ENCODE measurements at regions not wholly inside any gene's neighbourhood (a gene's known extent, or its start where the extent isn't known, plus 50 kb on each side); places are given as distances from the start of the nearest gene placed in this dataset.

DNA sequence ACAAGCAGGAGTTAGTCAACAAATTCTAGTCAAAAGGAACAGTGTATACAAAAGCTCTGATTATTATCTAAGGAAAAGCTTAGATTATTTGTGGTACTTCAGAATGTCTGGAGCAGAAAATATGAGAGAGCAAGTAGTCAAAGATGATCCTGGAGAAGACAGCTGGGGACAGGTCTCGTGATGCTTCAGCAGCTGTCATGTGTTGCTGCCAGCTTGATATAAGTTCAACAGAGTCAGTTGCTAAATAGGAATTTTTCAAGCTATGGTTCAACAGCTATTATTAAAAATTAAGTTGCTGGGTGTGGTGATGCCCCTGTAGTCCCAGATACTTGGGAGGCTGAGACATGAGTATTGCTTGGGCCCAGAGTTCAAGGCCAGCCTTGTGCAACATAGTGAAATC lies 240.0 kb upstream of the RHOBTB1 start:
- Histone ChIP-seq H2AFZ (ENCODE audit: low read length) (no peak overlapping the region), H3K4me3 (ENCODE audit: low read depth, low read length, poor library complexity, severe bottlenecking) (no peak overlapping the region), H3K4me1 (ENCODE audit: insufficient read depth, low read length, poor library complexity, severe bottlenecking) (no peaks in the 10 kb centered on the region), H3K9me2 (ENCODE audit: insufficient read depth, low read length) (no peaks in the 10 kb centered on the region), H3K79me2 (ENCODE audit: insufficient read depth, low read depth, low read length) (no peaks in the 10 kb centered on the region), H3K9me3 (ENCODE audit: low read length) (no peaks in the 10 kb centered on the region), H3K4me2 (ENCODE audit: low read length) (no peak overlapping the region), H4K20me1 (ENCODE audit: insufficient read depth, low read length) (no peaks in the 10 kb centered on the region), H3K36me3 (ENCODE audit: insufficient read depth, low read length) (no peaks in the 10 kb centered on the region), H3K27ac (ENCODE audit: low read depth, low read length, poor library complexity, severe bottlenecking) (no peak overlapping the region)
- POLR2A ChIA-PET: no interaction called here
- no peak for TF ChIP-seq EZH2phosphoT487 (IDR thresholded peaks at IDR 0.05; ENCODE audit: borderline replicate concordance, low read depth, low read length)
- TF ChIP-seq, protein P1, sequence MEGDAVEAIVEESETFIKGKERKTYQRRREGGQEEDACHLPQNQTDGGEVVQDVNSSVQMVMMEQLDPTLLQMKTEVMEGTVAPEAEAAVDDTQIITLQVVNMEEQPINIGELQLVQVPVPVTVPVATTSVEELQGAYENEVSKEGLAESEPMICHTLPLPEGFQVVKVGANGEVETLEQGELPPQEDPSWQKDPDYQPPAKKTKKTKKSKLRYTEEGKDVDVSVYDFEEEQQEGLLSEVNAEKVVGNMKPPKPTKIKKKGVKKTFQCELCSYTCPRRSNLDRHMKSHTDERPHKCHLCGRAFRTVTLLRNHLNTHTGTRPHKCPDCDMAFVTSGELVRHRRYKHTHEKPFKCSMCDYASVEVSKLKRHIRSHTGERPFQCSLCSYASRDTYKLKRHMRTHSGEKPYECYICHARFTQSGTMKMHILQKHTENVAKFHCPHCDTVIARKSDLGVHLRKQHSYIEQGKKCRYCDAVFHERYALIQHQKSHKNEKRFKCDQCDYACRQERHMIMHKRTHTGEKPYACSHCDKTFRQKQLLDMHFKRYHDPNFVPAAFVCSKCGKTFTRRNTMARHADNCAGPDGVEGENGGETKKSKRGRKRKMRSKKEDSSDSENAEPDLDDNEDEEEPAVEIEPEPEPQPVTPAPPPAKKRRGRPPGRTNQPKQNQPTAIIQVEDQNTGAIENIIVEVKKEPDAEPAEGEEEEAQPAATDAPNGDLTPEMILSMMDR (conservative IDR thresholded peaks at IDR 0.05; ENCODE audit: low read length): no peak
- BruUV-seq (replicated peaks): no TSS peak
- intact Hi-C loops (cut with micrococcal nuclease; ENCODE audit: unreplicated experiment): no loop called here
- DNase-seq (ENCODE audit: low spot score): no peak
- CTCF ChIA-PET (ENCODE audit: unreplicated experiment): no interaction called here

DNA sequence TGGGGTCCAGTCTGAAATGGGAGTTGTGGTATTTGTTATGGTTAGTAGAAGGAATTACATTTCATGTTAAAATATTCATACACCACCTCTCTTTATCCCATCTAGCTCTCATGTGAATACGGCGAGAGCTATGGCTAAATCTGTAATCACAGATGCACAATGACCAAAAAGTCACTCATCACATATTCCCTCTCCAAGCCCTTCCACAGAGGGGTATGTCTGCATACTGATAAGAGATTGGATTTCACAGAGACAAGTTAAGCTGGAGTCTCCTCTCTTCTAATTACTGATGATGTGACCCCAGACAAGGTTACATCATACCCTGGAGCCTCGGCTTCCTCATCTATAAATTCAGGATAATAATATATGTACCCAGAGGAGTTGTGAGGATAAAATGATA lies 237.8 kb upstream of the RHOBTB1 start:
- intact Hi-C loops (cut with micrococcal nuclease; ENCODE audit: unreplicated experiment): no loop called here
- Histone ChIP-seq H2AFZ (ENCODE audit: low read length) (no peak overlapping the region), H3K9me3 (ENCODE audit: low read length) (no peaks in the 10 kb centered on the region), H3K4me3 (ENCODE audit: low read depth, low read length, poor library complexity, severe bottlenecking) (no peak overlapping the region), H3K27ac (ENCODE audit: low read depth, low read length, poor library complexity, severe bottlenecking) (no peak overlapping the region), H3K36me3 (ENCODE audit: insufficient read depth, low read length) (no peaks in the 10 kb centered on the region), H3K9me2 (ENCODE audit: insufficient read depth, low read length) (no peaks in the 10 kb centered on the region), H3K4me1 (ENCODE audit: insufficient read depth, low read length, poor library complexity, severe bottlenecking) (no peaks in the 10 kb centered on the region), H4K20me1 (ENCODE audit: insufficient read depth, low read length) (no peaks in the 10 kb centered on the region), H3K79me2 (ENCODE audit: insufficient read depth, low read depth, low read length) (no peaks in the 10 kb centered on the region), H3K4me2 (ENCODE audit: low read length) (no peak overlapping the region)
- ChIA-PET POLR2A (no interaction called here), CTCF (ENCODE audit: unreplicated experiment) (no interaction called here)
- no TSS peak for BruUV-seq (replicated peaks)
- TF ChIP-seq EZH2phosphoT487 (IDR thresholded peaks at IDR 0.05; ENCODE audit: borderline replicate concordance, low read depth, low read length): no peak
- TF ChIP-seq, protein P1 (conservative IDR thresholded peaks at IDR 0.05; ENCODE audit: low read length): no peak
- DNase-seq (ENCODE audit: low spot score): no peak

DNA sequence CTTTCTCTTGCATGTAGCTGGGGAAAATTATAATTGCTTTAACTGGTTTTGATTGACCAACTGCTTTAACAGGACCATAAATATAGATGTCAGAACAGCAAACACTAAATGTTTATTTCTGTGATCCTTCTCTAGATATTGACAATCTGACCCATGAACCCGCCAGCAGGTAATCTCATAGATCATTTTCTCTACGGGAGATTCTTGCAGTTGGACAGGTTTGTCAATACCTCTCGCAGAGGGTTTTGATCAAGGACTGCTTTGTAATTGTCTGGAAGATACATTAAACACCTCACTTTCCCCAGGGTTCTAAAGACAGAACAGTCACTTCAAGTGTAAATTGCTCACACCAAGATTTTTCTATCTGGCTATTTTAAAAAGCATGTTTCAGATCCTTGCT lies 235.8 kb upstream of the RHOBTB1 start:
- H3K79me2 ChIP-seq (ENCODE audit: insufficient read depth, low read depth, low read length): no peaks in the 10 kb centered on the region
- H3K27ac ChIP-seq (ENCODE audit: low read depth, low read length, poor library complexity, severe bottlenecking): no peak overlapping the region
- no peaks in the 10 kb centered on the region for H3K9me2 ChIP-seq (ENCODE audit: insufficient read depth, low read length)
- intact Hi-C loops (cut with micrococcal nuclease; ENCODE audit: unreplicated experiment): no loop called here
- no peak overlapping the region for H3K4me2 ChIP-seq (ENCODE audit: low read length)
- H3K9me3 ChIP-seq (ENCODE audit: low read length): no peaks in the 10 kb centered on the region
- no peak for DNase-seq (ENCODE audit: low spot score)
- ChIA-PET CTCF (ENCODE audit: unreplicated experiment) (no interaction called here), POLR2A (no interaction called here)
- no peak for TF ChIP-seq EZH2phosphoT487 (IDR thresholded peaks at IDR 0.05; ENCODE audit: borderline replicate concordance, low read depth, low read length)
- TF ChIP-seq, protein P1 (conservative IDR thresholded peaks at IDR 0.05; ENCODE audit: low read length): no peak
- H4K20me1 ChIP-seq (ENCODE audit: insufficient read depth, low read length): no peaks in the 10 kb centered on the region
- no TSS peak for BruUV-seq (replicated peaks)
- H3K36me3 ChIP-seq (ENCODE audit: insufficient read depth, low read length): no peaks in the 10 kb centered on the region
- H3K4me3 ChIP-seq (ENCODE audit: low read depth, low read length, poor library complexity, severe bottlenecking): no peak overlapping the region
- no peaks in the 10 kb centered on the region for H3K4me1 ChIP-seq (ENCODE audit: insufficient read depth, low read length, poor library complexity, severe bottlenecking)
- H2AFZ ChIP-seq (ENCODE audit: low read length): no peak overlapping the region

Data from OCI-LY7 (cell line).